ENCODE measurements at regions not wholly inside any gene's neighbourhood (a gene's known extent, or its start where the extent isn't known, plus 50 kb on each side); places are given as distances from the start of the nearest gene placed in this dataset.
"Not testable (repeated sequence)": the region's sequence is repeated elsewhere in the genome, so short reads cannot be mapped to it uniquely, and the experiment has no call there.

- Mint-ChIP-seq H3K27ac (no peak overlapping the region), H3K36me3 (ENCODE audit: low read depth) (no peaks in the 10 kb centered on the region), H3K4me3 (no peak overlapping the region), H3K27me3 (ENCODE audit: low read depth) (no peaks in the 10 kb centered on the region), H3K9me3 (no peaks in the 10 kb centered on the region), H3K4me1 (no peaks in the 10 kb centered on the region)
- TF ChIP-seq CTCF (IDR thresholded peaks at IDR 0.05; ENCODE audit: unreplicated experiment in 3 of 3): no peak
These were observed 524.7 kb upstream of the CRIM1 start for GRCh38 chr2:35830833-35831232.

GRCh38 chr2:35827086-35827485 lies 528.5 kb upstream of the CRIM1 start:
- no peak for TF ChIP-seq CTCF (IDR thresholded peaks at IDR 0.05; ENCODE audit: unreplicated experiment in 3 of 3)
- H3K4me3 Mint-ChIP-seq: no peak overlapping the region
- H3K27me3 Mint-ChIP-seq (ENCODE audit: low read depth): no peaks in the 10 kb centered on the region
- H3K36me3 Mint-ChIP-seq (ENCODE audit: low read depth): no peaks in the 10 kb centered on the region
- H3K9me3 Mint-ChIP-seq: no peaks in the 10 kb centered on the region
- no peaks in the 10 kb centered on the region for H3K4me1 Mint-ChIP-seq
- no peak overlapping the region for H3K27ac Mint-ChIP-seq

GRCh38 chr2:35822716-35823115 lies 532.9 kb upstream of the CRIM1 start:
- H3K36me3 Mint-ChIP-seq (ENCODE audit: low read depth): no peaks in the 10 kb centered on the region
- H3K27me3 Mint-ChIP-seq (ENCODE audit: low read depth): no peaks in the 10 kb centered on the region
- no peak for TF ChIP-seq CTCF (IDR thresholded peaks at IDR 0.05; ENCODE audit: unreplicated experiment in 3 of 3)
- H3K27ac Mint-ChIP-seq: no peak overlapping the region
- H3K9me3 Mint-ChIP-seq: no peaks in the 10 kb centered on the region
- peaks cover 9% of the 10 kb centered on the region for H3K4me1 Mint-ChIP-seq
- no peak overlapping the region for H3K4me3 Mint-ChIP-seq

- Mint-ChIP-seq H3K9me3 (no peaks in the 10 kb centered on the region), H3K4me3 (no peak overlapping the region), H3K36me3 (ENCODE audit: low read depth) (no peaks in the 10 kb centered on the region), H3K4me1 (peaks cover 9% of the 10 kb centered on the region), H3K27ac (no peak overlapping the region), H3K27me3 (ENCODE audit: low read depth) (no peaks in the 10 kb centered on the region)
- no peak for TF ChIP-seq CTCF (IDR thresholded peaks at IDR 0.05; ENCODE audit: unreplicated experiment in 3 of 3)
These were observed 533.9 kb upstream of the CRIM1 start for GRCh38 chr2:35821675-35822074.

- H3K27me3 Mint-ChIP-seq (ENCODE audit: low read depth): peaks cover 7% of the 10 kb centered on the region
- no peak overlapping the region for H3K27ac Mint-ChIP-seq
- peaks cover 9% of the 10 kb centered on the region for H3K4me1 Mint-ChIP-seq
- no peaks in the 10 kb centered on the region for H3K36me3 Mint-ChIP-seq (ENCODE audit: low read depth)
- H3K9me3 Mint-ChIP-seq: no peaks in the 10 kb centered on the region
- no peak overlapping the region for H3K4me3 Mint-ChIP-seq
- no peak for TF ChIP-seq CTCF (IDR thresholded peaks at IDR 0.05; ENCODE audit: unreplicated experiment in 3 of 3)
These were observed 535.2 kb upstream of the CRIM1 start for GRCh38 chr2:35820391-35820790.

- Mint-ChIP-seq H3K36me3 (ENCODE audit: low read depth) (no peaks in the 10 kb centered on the region), H3K4me1 (peaks cover 9% of the 10 kb centered on the region), H3K27me3 (ENCODE audit: low read depth) (peaks cover 11% of the 10 kb centered on the region), H3K27ac (no peak overlapping the region), H3K9me3 (no peaks in the 10 kb centered on the region), H3K4me3 (no peak overlapping the region)
- no peak for TF ChIP-seq CTCF (IDR thresholded peaks at IDR 0.05; ENCODE audit: unreplicated experiment in 3 of 3)
These were observed 536.5 kb upstream of the CRIM1 start for GRCh38 chr2:35819033-35819432.

- not testable (repeated sequence) for H3K4me3 Mint-ChIP-seq; H3K36me3 Mint-ChIP-seq (ENCODE audit: low read depth); H3K9me3 Mint-ChIP-seq; H3K4me1 Mint-ChIP-seq; H3K27ac Mint-ChIP-seq
- peaks cover 12% of the 10 kb centered on the region for H3K27me3 Mint-ChIP-seq (ENCODE audit: low read depth)
These were observed 537.2 kb upstream of the CRIM1 start for GRCh38 chr2:35818359-35818758.

- Mint-ChIP-seq H3K27me3 (ENCODE audit: low read depth) (peaks cover 12% of the 10 kb centered on the region), H3K27ac (peak overlapping the region in 1 of 3 experiments; percentile 70)
- not testable (repeated sequence) for H3K36me3 Mint-ChIP-seq (ENCODE audit: low read depth); H3K4me1 Mint-ChIP-seq; H3K4me3 Mint-ChIP-seq; H3K9me3 Mint-ChIP-seq
These were observed 541.0 kb upstream of the CRIM1 start for GRCh38 chr2:35814597-35814996.

Measured in nephron (organoid).